D721Med (cell line): ENCODE measurements at regions not wholly inside any gene's neighbourhood (a gene's known extent, or its start where the extent isn't known, plus 50 kb on each side); places are given as distances from the start of the nearest gene placed in this dataset.

Experiments
- DNase-seq: peaks from one replicate; pipeline ENCODE4 v3.0.0; 2011; ENCODE audit warnings: low spot score; ENCODE audit not compliant: insufficient read length
- FAIRE-seq: peaks from 2 replicates; lab custom pipeline; 2011; peaks lifted over from hg19 to GRCh38; lab: Jason Lieb, UNC
- TF ChIP-seq, protein P1 (sequence below): IDR thresholded peaks from 2 replicates; pipeline ENCODE4 v1.5.1; 2012; ENCODE audit warnings: mild to moderate bottlenecking, control low read depth; ENCODE audit not compliant: insufficient read depth; ENCODE audit errors: missing control alignments

DNA sequence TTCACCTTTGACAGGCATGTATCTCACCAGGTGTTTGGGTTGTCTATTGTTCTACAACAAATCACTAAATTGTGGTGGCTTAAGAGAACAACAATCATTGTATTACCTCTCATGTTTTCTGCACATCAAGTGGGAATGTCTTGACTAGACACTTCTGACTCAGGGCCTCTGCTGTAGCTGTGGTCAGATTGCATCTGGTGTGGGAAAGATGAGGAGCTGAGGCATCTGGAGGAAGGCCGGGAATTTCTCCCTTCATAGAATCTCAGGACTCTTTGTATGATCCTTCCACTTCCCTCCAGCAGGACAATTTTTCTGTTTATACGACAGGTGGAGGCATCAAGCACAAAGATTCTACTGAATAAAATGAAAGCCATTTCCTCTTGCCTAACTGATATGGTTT is 511.8 kb upstream of the NBEA start:
- DNase-seq: no peak
- TF ChIP-seq, protein P1, sequence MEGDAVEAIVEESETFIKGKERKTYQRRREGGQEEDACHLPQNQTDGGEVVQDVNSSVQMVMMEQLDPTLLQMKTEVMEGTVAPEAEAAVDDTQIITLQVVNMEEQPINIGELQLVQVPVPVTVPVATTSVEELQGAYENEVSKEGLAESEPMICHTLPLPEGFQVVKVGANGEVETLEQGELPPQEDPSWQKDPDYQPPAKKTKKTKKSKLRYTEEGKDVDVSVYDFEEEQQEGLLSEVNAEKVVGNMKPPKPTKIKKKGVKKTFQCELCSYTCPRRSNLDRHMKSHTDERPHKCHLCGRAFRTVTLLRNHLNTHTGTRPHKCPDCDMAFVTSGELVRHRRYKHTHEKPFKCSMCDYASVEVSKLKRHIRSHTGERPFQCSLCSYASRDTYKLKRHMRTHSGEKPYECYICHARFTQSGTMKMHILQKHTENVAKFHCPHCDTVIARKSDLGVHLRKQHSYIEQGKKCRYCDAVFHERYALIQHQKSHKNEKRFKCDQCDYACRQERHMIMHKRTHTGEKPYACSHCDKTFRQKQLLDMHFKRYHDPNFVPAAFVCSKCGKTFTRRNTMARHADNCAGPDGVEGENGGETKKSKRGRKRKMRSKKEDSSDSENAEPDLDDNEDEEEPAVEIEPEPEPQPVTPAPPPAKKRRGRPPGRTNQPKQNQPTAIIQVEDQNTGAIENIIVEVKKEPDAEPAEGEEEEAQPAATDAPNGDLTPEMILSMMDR: no peak
- FAIRE-seq: no peak

- TF ChIP-seq, protein P1: no peak
- no peak for FAIRE-seq
These were observed 510.1 kb upstream of the NBEA start for GRCh38 chr13:34431827-34432581.

GRCh38 chr13:34435338-34435737 is 506.7 kb upstream of the NBEA start:
- DNase-seq (no peak), FAIRE-seq (no peak)
- TF ChIP-seq, protein P1: no peak

More at GRCh38 chr13:34431827-34432581, 510.1 kb upstream of the NBEA start:
- no peak for DNase-seq

DNA sequence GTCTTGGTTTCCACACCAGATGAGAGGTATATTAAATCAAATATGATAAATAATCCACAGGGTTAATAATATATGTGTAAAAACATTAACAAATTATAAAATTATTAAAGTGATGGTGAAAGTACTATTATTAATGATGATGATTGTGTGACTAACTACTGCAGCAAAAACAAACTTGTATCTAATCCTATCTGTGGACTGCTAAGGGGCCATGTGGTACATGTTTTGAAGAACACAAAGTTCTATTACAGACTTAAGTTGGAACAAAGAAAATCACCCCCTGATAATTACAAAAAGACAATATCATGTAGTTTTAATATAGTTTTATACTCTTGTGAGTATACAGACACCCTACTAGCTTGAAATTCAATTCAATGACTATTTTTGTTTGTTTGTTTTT is 504.2 kb upstream of the NBEA start:
- FAIRE-seq: no peak
- no peak for DNase-seq
- TF ChIP-seq, protein P1: no peak

GRCh38 chr13:34452831-34453230 is 489.2 kb upstream of the NBEA start:
- no peak for DNase-seq

DNA sequence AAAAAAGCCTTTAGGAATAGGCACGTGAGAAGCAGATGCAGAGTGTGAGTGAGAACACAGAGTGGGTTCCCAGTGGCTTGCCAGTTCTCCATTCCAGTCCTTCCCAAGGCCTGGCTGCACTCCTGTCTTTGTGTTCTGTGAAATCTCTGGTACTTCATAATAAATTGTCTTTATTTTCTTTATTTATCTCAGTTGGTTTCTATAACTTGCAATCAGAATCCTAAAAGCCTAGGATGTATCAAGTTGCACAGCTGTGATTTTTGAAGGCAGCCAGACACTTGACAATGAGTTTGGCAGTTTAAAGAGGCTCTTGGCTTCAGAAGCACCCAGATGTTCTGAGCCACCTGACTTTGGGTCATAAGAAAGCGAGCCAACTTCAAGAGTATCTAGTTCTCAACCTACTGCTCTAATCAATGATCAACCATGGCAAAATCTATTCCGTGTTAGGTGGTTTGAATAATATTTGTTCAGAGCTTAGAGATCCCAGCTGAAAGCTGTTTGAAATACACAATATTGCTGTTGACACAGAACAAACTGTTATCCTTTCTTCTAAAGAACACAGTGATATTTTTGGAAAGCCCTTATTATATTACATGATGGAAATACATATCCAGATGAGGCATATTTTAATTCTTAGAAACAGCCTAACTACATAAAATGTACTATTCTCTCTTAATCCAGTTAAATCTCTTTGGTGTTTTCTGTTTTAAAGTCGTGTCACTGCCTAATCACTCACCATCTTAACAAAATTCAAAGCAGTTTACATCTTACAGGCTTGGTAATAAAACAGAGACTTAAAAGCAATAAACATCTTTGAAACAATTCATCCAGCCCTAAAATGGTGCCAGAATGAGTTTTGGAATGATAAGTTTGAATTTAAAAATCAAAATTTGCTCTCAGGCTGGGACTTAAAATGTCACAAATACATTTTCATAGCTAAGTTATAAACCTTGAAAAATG is 483.0 kb upstream of the NBEA start:
- DNase-seq (no peak), FAIRE-seq (no peak)

More at GRCh38 chr13:34452831-34453230, 489.2 kb upstream of the NBEA start:
- TF ChIP-seq, protein P1: no peak
- no peak for FAIRE-seq

More for the DNA sequence above, 483.0 kb upstream of the NBEA start:
- TF ChIP-seq, protein P1: no peak
